ENCODE measurements at regions not wholly inside any gene's neighbourhood (a gene's known extent, or its start where the extent isn't known, plus 50 kb on each side); places are given as distances from the start of the nearest gene placed in this dataset.

- no peak for FAIRE-seq
- Histone ChIP-seq H3K4me1 (ENCODE audit: insufficient read depth, low read length) (no peaks in the 10 kb centered on the region), H3K4me2 (ENCODE audit: low read depth, low read length) (no peak overlapping the region), H3K79me2 (ENCODE audit: insufficient read depth, low read length) (no peaks in the 10 kb centered on the region), H3K36me3 (replicated peaks in 1 of 2; ENCODE audit: control insufficient read depth in 1 of 2, insufficient read depth in 2 of 2, low read length in 2 of 2) (no peaks in the 10 kb centered on the region), H3K4me3 (replicated peaks in 1 of 3; ENCODE audit: insufficient read depth in 1 of 3, low read depth in 2 of 3, low read length in 3 of 3) (no peak overlapping the region), H2AFZ (ENCODE audit: low read length) (no peak overlapping the region), H3K9me3 (ENCODE audit: low read length) (no peaks in the 10 kb centered on the region), H4K20me1 (ENCODE audit: insufficient read depth, low read length) (no peaks in the 10 kb centered on the region), H3K27ac (ENCODE audit: extremely low read length, insufficient read depth, low read length) (no peak overlapping the region), H3K9ac (ENCODE audit: insufficient read depth, low read depth, low read length) (no peak overlapping the region), H3K27me3 (ENCODE audit: control insufficient read depth in 1 of 2, insufficient read depth in 2 of 2, low read length in 2 of 2) (no peaks in the 10 kb centered on the region)
- DNase-seq (ENCODE audit: low spot score), result no peak
- in situ Hi-C loops (cut with HindIII; ENCODE audit: extremely low pct_ligation_motif_present, low pct_unique_long_range_greater_than_20kb), result no loop called here
- WGBS (ENCODE audit: low lambda C conversion rate), result 4% methylated on average over 5 of the region's 5 CpGs
- ChIA-PET POLR2A (no interaction called here), CTCF (ENCODE audit: low intra/inter-chr PET ratio, low total read pairs) (no interaction called here)
- TF ChIP-seq ZNF468 (CRISPR knock-in tag; IDR thresholded peaks at IDR 0.05) (no peak), ELK4 (CRISPR knock-in tag; IDR thresholded peaks at IDR 0.05; ENCODE audit: borderline replicate concordance) (no peak), PCBP1 (IDR thresholded peaks at IDR 0.05; ENCODE audit: borderline replicate concordance, low read depth, low read length) (no peak), ZSCAN12 (CRISPR knock-in tag; IDR thresholded peaks at IDR 0.05) (no peak), ARHGAP35 (CRISPR knock-in tag; IDR thresholded peaks at IDR 0.05; ENCODE audit: borderline replicate concordance) (no peak)
- intact Hi-C loops (cut with micrococcal nuclease; ENCODE audit: unreplicated experiment), result no loop called here
- BruUV-seq (replicated peaks), result no TSS peak
- ATAC-seq, result no peak
Measured at GRCh38 chr18:28690100-28690499, 513.2 kb upstream of the CDH2 start.

GRCh38 chr18:28689588-28689987, 512.7 kb upstream of the CDH2 start:
- FAIRE-seq, result no peak
- Histone ChIP-seq H3K4me1 (ENCODE audit: insufficient read depth, low read length) (no peaks in the 10 kb centered on the region), H3K27ac (ENCODE audit: extremely low read length, insufficient read depth, low read length) (no peak overlapping the region), H3K36me3 (replicated peaks in 1 of 2; ENCODE audit: control insufficient read depth in 1 of 2, insufficient read depth in 2 of 2, low read length in 2 of 2) (no peaks in the 10 kb centered on the region), H4K20me1 (ENCODE audit: insufficient read depth, low read length) (no peaks in the 10 kb centered on the region), H3K79me2 (ENCODE audit: insufficient read depth, low read length) (no peaks in the 10 kb centered on the region), H3K4me2 (ENCODE audit: low read depth, low read length) (no peak overlapping the region), H3K27me3 (ENCODE audit: control insufficient read depth in 1 of 2, insufficient read depth in 2 of 2, low read length in 2 of 2) (no peaks in the 10 kb centered on the region), H3K9me3 (ENCODE audit: low read length) (no peaks in the 10 kb centered on the region), H3K9ac (ENCODE audit: insufficient read depth, low read depth, low read length) (no peak overlapping the region), H3K4me3 (replicated peaks in 1 of 3; ENCODE audit: insufficient read depth in 1 of 3, low read depth in 2 of 3, low read length in 3 of 3) (no peak overlapping the region), H2AFZ (ENCODE audit: low read length) (no peak overlapping the region)
- ATAC-seq, result no peak
- intact Hi-C loops (cut with micrococcal nuclease; ENCODE audit: unreplicated experiment) (no loop called here), in situ Hi-C loops (cut with HindIII; ENCODE audit: extremely low pct_ligation_motif_present, low pct_unique_long_range_greater_than_20kb) (no loop called here)
- ChIA-PET CTCF (ENCODE audit: low intra/inter-chr PET ratio, low total read pairs) (no interaction called here), POLR2A (no interaction called here)
- no peak for DNase-seq (ENCODE audit: low spot score)
- no TSS peak for BruUV-seq (replicated peaks)
- 0% methylated on average over 1 of the region's 1 CpG for WGBS (ENCODE audit: low lambda C conversion rate)
- no peak for TF ChIP-seq BHLHE40 (IDR thresholded peaks at IDR 0.05; ENCODE audit: low read length)
- TF ChIP-seq CENPBD1 (CRISPR knock-in tag; IDR thresholded peaks at IDR 0.05; ENCODE audit: borderline replicate concordance, low read depth), result no peak
- no peak for TF ChIP-seq ZNF124 (CRISPR knock-in tag; IDR thresholded peaks at IDR 0.05)
- TF ChIP-seq GTF2F1 (IDR thresholded peaks at IDR 0.05; ENCODE audit: low read length), result no peak
- TF ChIP-seq GFI1 (CRISPR knock-in tag; IDR thresholded peaks at IDR 0.05; ENCODE audit: borderline replicate concordance), result no peak
- no peak for TF ChIP-seq FOXP1 (IDR thresholded peaks at IDR 0.05)
- TF ChIP-seq FOXP1 (CRISPR knock-in tag; IDR thresholded peaks at IDR 0.05), result no peak
- no peak for TF ChIP-seq ARID3A (IDR thresholded peaks at IDR 0.05; ENCODE audit: low read depth, low read length)
- no peak for TF ChIP-seq ZNF441 (CRISPR knock-in tag; IDR thresholded peaks at IDR 0.05; ENCODE audit: borderline replicate concordance)
- TF ChIP-seq ZBTB34 (CRISPR knock-in tag; IDR thresholded peaks at IDR 0.05), result no peak
- TF ChIP-seq DRAP1 (CRISPR knock-in tag; IDR thresholded peaks at IDR 0.05), result no peak
